ENCODE measurements at regions not wholly inside any gene's neighbourhood (a gene's known extent, or its start where the extent isn't known, plus 50 kb on each side); places are given as distances from the start of the nearest gene placed in this dataset.

GRCh38 chr2:19691892-19692291 lies 209.9 kb downstream of the TTC32 start:
- TF ChIP-seq, protein P1, sequence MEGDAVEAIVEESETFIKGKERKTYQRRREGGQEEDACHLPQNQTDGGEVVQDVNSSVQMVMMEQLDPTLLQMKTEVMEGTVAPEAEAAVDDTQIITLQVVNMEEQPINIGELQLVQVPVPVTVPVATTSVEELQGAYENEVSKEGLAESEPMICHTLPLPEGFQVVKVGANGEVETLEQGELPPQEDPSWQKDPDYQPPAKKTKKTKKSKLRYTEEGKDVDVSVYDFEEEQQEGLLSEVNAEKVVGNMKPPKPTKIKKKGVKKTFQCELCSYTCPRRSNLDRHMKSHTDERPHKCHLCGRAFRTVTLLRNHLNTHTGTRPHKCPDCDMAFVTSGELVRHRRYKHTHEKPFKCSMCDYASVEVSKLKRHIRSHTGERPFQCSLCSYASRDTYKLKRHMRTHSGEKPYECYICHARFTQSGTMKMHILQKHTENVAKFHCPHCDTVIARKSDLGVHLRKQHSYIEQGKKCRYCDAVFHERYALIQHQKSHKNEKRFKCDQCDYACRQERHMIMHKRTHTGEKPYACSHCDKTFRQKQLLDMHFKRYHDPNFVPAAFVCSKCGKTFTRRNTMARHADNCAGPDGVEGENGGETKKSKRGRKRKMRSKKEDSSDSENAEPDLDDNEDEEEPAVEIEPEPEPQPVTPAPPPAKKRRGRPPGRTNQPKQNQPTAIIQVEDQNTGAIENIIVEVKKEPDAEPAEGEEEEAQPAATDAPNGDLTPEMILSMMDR (IDR thresholded peaks at IDR 0.05): no peak

GRCh38 chr2:19690429-19690828 lies 211.4 kb downstream of the TTC32 start:
- H3K4me3 ChIP-seq: no peak overlapping the region
- H3K9me3 ChIP-seq: no peaks in the 10 kb centered on the region
- H3K36me3 ChIP-seq: no peaks in the 10 kb centered on the region
- peaks cover 4 to 17% of the 10 kb centered on the region in 2 donors for H3K4me1 ChIP-seq
- intact Hi-C loops (cut with DNase I): no loop called here
- TF ChIP-seq, protein P1 (IDR thresholded peaks at IDR 0.05): no peak
- peak overlapping the region in 1 of 2 donors; percentile 86 for H3K27ac ChIP-seq
- no peaks in the 10 kb centered on the region for H3K27me3 ChIP-seq
- no peak for DNase-seq (ENCODE audit: low spot score in 2 of 2)

More at GRCh38 chr2:19691892-19692291, 209.9 kb downstream of the TTC32 start:
- intact Hi-C loops (cut with DNase I): no loop called here
- no peak for DNase-seq (ENCODE audit: low spot score in 2 of 2)
- Histone ChIP-seq H3K27ac (no peak overlapping the region), H3K4me3 (no peak overlapping the region), H3K9me3 (no peaks in the 10 kb centered on the region), H3K36me3 (no peaks in the 10 kb centered on the region), H3K4me1 (peaks cover 4 to 17% of the 10 kb centered on the region in 2 donors), H3K27me3 (no peaks in the 10 kb centered on the region)

DNA sequence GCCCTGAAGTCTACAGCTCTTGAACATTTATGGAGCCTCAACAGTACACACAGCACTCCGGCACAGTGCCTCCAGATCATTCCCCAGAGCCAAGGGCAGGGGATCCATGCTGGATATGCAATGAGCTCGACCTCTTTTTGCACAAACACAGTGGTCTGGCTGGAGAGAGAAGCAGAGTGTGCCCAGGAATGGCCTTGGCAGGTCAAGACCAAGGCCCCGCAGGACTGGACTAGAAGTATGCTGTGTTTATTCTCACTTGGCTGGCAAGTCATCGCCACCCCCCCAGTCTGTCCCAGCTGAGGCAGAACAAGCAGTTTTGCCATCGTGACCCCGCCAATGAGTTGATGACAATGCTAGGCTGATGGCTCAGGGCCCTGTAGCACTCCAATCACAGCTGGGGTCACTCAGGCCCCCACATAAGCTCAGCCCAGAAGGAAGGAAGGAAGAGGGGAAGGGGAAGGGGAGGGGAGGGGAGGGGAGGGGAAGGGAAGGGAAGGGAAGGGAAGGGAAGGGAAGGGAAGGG lies 212.1 kb downstream of the TTC32 start:
- no peaks in the 10 kb centered on the region for H3K36me3 ChIP-seq
- H3K9me3 ChIP-seq: no peaks in the 10 kb centered on the region
- peaks cover 4 to 17% of the 10 kb centered on the region in 2 donors for H3K4me1 ChIP-seq
- no peaks in the 10 kb centered on the region for H3K27me3 ChIP-seq
- TF ChIP-seq, protein P1 (IDR thresholded peaks at IDR 0.05): no peak
- intact Hi-C loops (cut with DNase I): loop anchor here (5.0 kb wide), 2 partner anchors 173 to 342 kb away; no protein-coding TSS in a partner anchor
- peak overlapping the region; percentile 84 to 86 for H3K27ac ChIP-seq
- no peak for DNase-seq (ENCODE audit: low spot score in 2 of 2)
- H3K4me3 ChIP-seq: no peak overlapping the region

GRCh38 chr2:19688059-19688458 lies 213.7 kb downstream of the TTC32 start:
- intact Hi-C loops (cut with DNase I): loop anchor here (5.0 kb wide), 2 partner anchors 174 to 341 kb away; no protein-coding TSS in a partner anchor
- Histone ChIP-seq H3K4me1 (peaks cover 4 to 17% of the 10 kb centered on the region in 2 donors), H3K36me3 (no peaks in the 10 kb centered on the region), H3K27me3 (no peaks in the 10 kb centered on the region), H3K4me3 (no peak overlapping the region), H3K27ac (peak overlapping the region; percentile 84 to 86), H3K9me3 (no peaks in the 10 kb centered on the region)
- TF ChIP-seq, protein P1 (IDR thresholded peaks at IDR 0.05): peak in 2 of 3 experiments; percentile 10 to 30
- peak; percentile 31 to 82 for DNase-seq (ENCODE audit: low spot score in 2 of 2)

DNA sequence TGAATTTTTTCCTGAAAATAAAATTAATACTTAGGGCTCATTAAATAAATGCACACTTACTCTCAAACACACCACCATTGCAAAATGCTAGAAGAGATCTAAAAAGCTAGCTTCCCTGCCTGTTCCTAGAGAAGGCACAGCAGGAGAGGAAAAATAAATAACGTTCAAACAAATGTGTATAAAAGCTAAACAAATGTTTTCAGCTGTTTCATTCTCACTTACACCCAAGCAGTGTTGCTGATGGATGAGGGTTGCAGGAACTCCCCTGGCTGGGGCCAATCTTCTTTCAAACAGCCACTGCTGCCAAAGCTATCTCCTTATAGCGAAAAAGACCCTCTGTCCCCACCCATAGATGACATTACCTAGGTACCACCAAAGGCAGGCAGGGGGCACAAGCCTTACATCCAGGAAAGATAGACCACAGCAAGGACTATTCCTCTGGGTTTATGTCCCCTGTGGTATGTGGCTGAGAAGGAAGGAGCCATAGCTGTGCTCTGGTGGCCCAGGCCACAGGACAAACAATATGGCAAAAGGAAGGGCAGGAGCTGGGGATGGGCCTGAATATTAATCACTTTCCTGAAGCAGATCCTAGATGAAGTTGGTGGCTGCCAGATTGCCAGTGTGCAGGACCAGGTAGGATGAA lies 214.6 kb downstream of the TTC32 start:
- no peak for DNase-seq (ENCODE audit: low spot score in 2 of 2)
- peaks cover 4 to 17% of the 10 kb centered on the region in 2 donors for H3K4me1 ChIP-seq
- H3K27ac ChIP-seq: peak overlapping the region; percentile 84 to 86
- TF ChIP-seq, protein P1 (IDR thresholded peaks at IDR 0.05): no peak
- H3K9me3 ChIP-seq: no peaks in the 10 kb centered on the region
- H3K4me3 ChIP-seq: no peak overlapping the region
- H3K36me3 ChIP-seq: no peaks in the 10 kb centered on the region
- intact Hi-C loops (cut with DNase I): loop anchor here (5.0 kb wide), 2 partner anchors 175 to 340 kb away; no protein-coding TSS in a partner anchor
- no peaks in the 10 kb centered on the region for H3K27me3 ChIP-seq

All from ascending aorta (tissue), 2 donors.